ENCODE measurements at regions not wholly inside any gene's neighbourhood (a gene's known extent, or its start where the extent isn't known, plus 50 kb on each side); places are given as distances from the start of the nearest gene placed in this dataset.

- TF ChIP-seq EZH2 (IDR thresholded peaks at IDR 0.05; ENCODE audit: borderline replicate concordance, low read depth, low read length, severe bottlenecking): no peak
- TF ChIP-seq CTCF (IDR thresholded peaks at IDR 0.05; ENCODE audit: borderline replicate concordance, extremely low read depth, low read length, poor library complexity, severe bottlenecking): no peak
Observed at GRCh38 chr18:71643822-71644221, 900.3 kb downstream of the CBLN2 start.
